HG03103 (cell line): ENCODE measurements at regions not wholly inside any gene's neighbourhood (a gene's known extent, or its start where the extent isn't known, plus 50 kb on each side); places are given as distances from the start of the nearest gene placed in this dataset.

Source experiments
- ATAC-seq: cut with Tn5 transposase; IDR thresholded peaks from one replicate; pipeline ENCODE4 v1.9.1; 2021; ENCODE audit warnings: low read depth; ENCODE audit not compliant: unreplicated experiment

GRCh38 chr9:129491487-129491855 lies 129.4 kb downstream of the C9orf50 start:
- ATAC-seq = no peak

- no peak for ATAC-seq
These were observed 130.1 kb downstream of the C9orf50 start for GRCh38 chr9:129490583-129491486.

GRCh38 chr9:129489838-129490582 lies 130.9 kb downstream of the C9orf50 start:
- ATAC-seq = no peak

- ATAC-seq = no peak
These were observed 133.0 kb downstream of the C9orf50 start for GRCh38 chr9:129487658-129488483.

GRCh38 chr9:129486756-129487657 lies 133.9 kb downstream of the C9orf50 start:
- ATAC-seq = no peak

GRCh38 chr9:129485145-129485774 lies 135.6 kb downstream of the C9orf50 start:
- no peak for ATAC-seq

GRCh38 chr9:129484352-129485000 lies 136.4 kb downstream of the C9orf50 start:
- no peak for ATAC-seq

- ATAC-seq = no peak
These were observed 137.2 kb downstream of the C9orf50 start for GRCh38 chr9:129483415-129484351.

GRCh38 chr9:129482521-129483414 lies 138.1 kb downstream of the C9orf50 start:
- ATAC-seq = no peak

- ATAC-seq = no peak
These were observed 138.9 kb downstream of the C9orf50 start for GRCh38 chr9:129481810-129482511.

GRCh38 chr9:129481424-129481809 lies 139.5 kb downstream of the C9orf50 start:
- no peak for ATAC-seq

GRCh38 chr9:129480745-129481144 lies 140.2 kb downstream of the C9orf50 start:
- no peak for ATAC-seq

- no peak for ATAC-seq
These were observed 140.7 kb downstream of the C9orf50 start for GRCh38 chr9:129480227-129480626.

GRCh38 chr9:129479631-129480011 lies 141.3 kb downstream of the C9orf50 start:
- no peak for ATAC-seq

GRCh38 chr9:129478961-129479630 lies 141.8 kb downstream of the C9orf50 start:
- no peak for ATAC-seq

GRCh38 chr9:129478461-129478860 lies 142.4 kb downstream of the C9orf50 start:
- no peak for ATAC-seq
